Osteocyte (in vitro differentiated cells): ENCODE measurements at regions not wholly inside any gene's neighbourhood (a gene's known extent, or its start where the extent isn't known, plus 50 kb on each side); places are given as distances from the start of the nearest gene placed in this dataset.

Experiments used
- DNase-seq: peaks from one replicate; pipeline ENCODE4 v3.0.0; 2021; ENCODE audit warnings: mixed read lengths; ENCODE audit not compliant: unreplicated experiment; ENCODE audit errors: extremely low spot score
- H3K27ac Mint-ChIP-seq: one replicate; pipeline ENCODE4 v1.8.0; 2021; ENCODE audit warnings: mild to moderate bottlenecking, mixed read lengths; ENCODE audit not compliant: unreplicated experiment
- H3K27me3 Mint-ChIP-seq: one replicate; pipeline ENCODE4 v1.8.0; 2021; ENCODE audit warnings: mixed read lengths; ENCODE audit not compliant: unreplicated experiment
- H3K36me3 Mint-ChIP-seq: one replicate; pipeline ENCODE4 v1.8.0; 2021; ENCODE audit warnings: mixed read lengths; ENCODE audit not compliant: unreplicated experiment
- H3K4me1 Mint-ChIP-seq: one replicate; pipeline ENCODE4 v1.8.0; 2021; ENCODE audit warnings: mixed read lengths; ENCODE audit not compliant: unreplicated experiment
- H3K4me3 Mint-ChIP-seq: one replicate; pipeline ENCODE4 v1.8.0; 2021; ENCODE audit warnings: mild to moderate bottlenecking, moderate library complexity, mixed read lengths; ENCODE audit not compliant: unreplicated experiment
- H3K9me3 Mint-ChIP-seq: one replicate; pipeline ENCODE4 v1.8.0; 2021; ENCODE audit warnings: mixed read lengths; ENCODE audit not compliant: unreplicated experiment
- TF ChIP-seq, protein P1 (sequence below): fragments of 200-600 bp; sonication (generic); IDR thresholded peaks from 2 replicates; pipeline ENCODE4 v1.5.0; 2021; ENCODE audit warnings: antibody characterized with exemption, mild to moderate bottlenecking, moderate library complexity

DNA sequence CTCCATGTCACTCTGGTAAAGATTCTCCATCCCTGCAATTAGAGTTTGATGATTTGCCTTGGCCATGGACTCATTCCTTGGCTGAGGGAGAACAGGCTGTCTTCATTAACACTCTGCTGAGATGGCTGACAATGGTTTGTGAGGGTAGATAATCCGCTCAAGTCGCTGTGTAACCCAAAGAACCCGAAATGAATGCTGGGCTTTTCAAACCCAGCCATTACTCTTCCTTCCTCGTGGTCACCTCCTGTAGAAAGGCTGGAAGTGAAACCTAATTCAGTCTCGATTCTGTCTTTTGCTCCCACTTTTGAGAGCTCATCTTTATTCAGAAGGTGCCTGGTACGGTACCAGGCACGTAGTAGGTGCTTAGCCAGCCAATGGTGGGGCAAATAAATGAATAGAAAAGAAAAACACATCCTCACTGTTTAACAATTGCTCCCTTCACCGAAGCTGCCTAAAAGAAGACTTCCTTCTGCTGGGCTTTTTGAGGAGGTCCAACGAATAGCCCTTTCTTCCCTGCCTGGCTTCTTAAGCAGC is 190.2 kb downstream of the BCAS1 start:
- H3K9me3 Mint-ChIP-seq = no peaks in the 10 kb centered on the region
- H3K27ac Mint-ChIP-seq = no peak overlapping the region
- H3K27me3 Mint-ChIP-seq = no peaks in the 10 kb centered on the region
- no peaks in the 10 kb centered on the region for H3K36me3 Mint-ChIP-seq
- DNase-seq = no peak
- TF ChIP-seq, protein P1, sequence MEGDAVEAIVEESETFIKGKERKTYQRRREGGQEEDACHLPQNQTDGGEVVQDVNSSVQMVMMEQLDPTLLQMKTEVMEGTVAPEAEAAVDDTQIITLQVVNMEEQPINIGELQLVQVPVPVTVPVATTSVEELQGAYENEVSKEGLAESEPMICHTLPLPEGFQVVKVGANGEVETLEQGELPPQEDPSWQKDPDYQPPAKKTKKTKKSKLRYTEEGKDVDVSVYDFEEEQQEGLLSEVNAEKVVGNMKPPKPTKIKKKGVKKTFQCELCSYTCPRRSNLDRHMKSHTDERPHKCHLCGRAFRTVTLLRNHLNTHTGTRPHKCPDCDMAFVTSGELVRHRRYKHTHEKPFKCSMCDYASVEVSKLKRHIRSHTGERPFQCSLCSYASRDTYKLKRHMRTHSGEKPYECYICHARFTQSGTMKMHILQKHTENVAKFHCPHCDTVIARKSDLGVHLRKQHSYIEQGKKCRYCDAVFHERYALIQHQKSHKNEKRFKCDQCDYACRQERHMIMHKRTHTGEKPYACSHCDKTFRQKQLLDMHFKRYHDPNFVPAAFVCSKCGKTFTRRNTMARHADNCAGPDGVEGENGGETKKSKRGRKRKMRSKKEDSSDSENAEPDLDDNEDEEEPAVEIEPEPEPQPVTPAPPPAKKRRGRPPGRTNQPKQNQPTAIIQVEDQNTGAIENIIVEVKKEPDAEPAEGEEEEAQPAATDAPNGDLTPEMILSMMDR = no peak
- peaks cover 14% of the 10 kb centered on the region for H3K4me1 Mint-ChIP-seq
- H3K4me3 Mint-ChIP-seq = no peak overlapping the region

DNA sequence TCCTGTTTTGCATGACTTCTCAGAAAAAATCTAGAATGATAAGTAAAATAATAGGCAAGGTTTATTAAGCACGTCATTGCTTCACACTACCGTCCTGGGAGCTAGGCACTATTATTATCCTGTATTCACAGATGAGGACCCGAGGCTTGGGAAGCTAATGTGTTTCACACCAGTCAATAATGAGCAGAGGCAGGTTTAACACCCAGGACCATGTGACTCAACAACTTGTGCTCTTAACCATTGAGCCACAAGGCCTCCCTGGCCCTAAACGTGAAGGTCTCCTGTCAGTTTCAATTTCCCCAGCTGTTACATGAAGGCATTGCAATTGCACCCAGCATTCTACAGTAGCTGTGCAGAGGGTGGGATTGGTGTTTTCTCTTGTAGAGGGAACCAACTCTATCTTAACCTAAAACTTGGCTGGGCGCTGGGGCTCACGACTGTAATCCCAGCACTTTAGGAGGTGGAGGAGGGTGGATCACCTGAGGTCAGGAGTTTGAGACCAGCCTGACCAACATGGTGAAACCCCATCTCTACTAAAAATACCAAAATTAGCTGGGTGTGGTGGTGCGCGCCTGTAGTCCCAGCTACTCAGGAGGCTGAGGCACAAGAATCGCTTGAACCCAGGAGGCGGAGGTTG is 191.2 kb downstream of the BCAS1 start:
- H3K27ac Mint-ChIP-seq = no peak overlapping the region
- H3K9me3 Mint-ChIP-seq = no peaks in the 10 kb centered on the region
- H3K36me3 Mint-ChIP-seq = no peaks in the 10 kb centered on the region
- H3K27me3 Mint-ChIP-seq = no peaks in the 10 kb centered on the region
- TF ChIP-seq, protein P1 = no peak
- H3K4me1 Mint-ChIP-seq = peaks cover 14% of the 10 kb centered on the region
- no peak for DNase-seq
- H3K4me3 Mint-ChIP-seq = no peak overlapping the region

DNA sequence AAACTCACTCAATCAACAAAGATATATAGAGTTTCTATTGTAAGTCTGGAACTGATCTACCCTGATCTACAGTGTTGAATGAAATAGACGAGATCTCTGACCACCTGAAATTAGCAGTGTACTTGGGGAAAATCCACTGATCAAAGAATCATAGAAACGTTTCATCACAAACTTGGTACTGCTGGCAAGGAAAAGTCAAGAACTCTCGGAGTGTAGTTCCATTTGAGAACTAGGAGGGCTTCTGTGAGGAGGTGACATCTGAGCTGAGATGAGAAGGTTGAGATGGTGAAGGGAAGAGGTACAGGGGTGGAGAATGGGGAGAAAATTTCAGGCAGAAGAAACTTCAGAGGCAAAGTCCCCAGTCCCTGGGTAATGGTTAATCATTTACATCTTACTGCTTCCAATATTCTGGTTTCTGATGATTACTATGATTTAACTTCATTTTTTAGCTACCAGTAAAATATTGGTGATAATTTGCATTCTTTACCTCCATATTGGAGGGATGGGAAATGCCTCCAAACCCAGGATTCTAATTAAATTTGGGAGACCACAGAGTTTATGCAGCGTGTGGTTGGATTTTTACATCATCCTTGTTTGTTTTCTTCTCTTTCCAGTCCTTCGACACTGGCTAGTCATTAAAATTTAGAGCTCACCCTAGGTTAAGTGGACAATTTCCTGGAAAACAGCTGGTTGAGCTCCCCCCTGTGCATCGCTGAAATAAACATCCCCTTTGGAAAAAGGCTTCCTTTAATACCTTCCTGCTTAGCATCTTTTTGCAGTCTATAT is 191.9 kb downstream of the BCAS1 start:
- Mint-ChIP-seq H3K27me3 (no peaks in the 10 kb centered on the region), H3K36me3 (no peaks in the 10 kb centered on the region), H3K4me1 (peaks cover 11% of the 10 kb centered on the region), H3K4me3 (no peak overlapping the region), H3K9me3 (no peaks in the 10 kb centered on the region), H3K27ac (no peak overlapping the region)
- DNase-seq = no peak
- TF ChIP-seq, protein P1 = no peak

DNA sequence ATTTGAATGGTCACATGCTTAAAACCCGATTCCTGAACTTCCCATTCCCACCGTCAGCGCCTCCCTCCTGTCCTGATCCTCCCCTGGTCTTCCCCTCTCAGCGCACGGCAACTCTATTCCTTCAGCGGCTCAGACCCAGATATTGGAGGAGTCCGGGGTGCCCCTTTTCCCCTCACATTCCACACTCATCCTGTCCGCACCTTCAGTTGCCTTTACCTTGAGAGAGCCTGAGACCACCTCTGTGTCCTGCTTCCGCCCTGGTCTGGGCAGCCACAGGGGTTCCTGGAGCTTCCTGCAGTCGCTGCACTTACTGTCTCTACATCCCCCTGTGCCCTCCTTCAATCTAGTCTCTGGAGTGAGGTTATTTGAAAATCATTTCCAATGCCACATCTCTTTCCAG is 193.4 kb downstream of the BCAS1 start:
- TF ChIP-seq, protein P1 = no peak
- Mint-ChIP-seq H3K36me3 (no peaks in the 10 kb centered on the region), H3K27ac (no peak overlapping the region)

DNA sequence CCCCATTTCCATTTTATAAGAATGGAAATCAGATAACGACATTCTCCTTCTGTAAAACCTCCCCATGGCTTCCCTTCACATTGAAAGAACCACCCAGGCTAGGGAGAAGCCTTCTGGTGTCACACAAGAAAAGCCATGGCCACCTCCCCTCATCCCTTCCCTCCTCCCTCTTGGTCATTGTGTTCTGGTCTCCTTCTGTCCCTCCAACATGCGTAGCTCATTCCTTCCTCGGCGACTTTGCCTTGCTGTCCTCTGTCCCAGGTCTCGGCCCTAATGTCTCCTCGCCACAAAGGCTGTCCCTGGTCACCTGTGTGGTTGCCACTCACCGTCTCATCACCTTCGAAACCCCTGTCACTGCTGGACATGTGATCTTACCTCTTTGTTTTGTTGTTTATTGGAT is 193.9 kb downstream of the BCAS1 start:
- H3K27me3 Mint-ChIP-seq = no peaks in the 10 kb centered on the region
- no peak for DNase-seq
- no peak overlapping the region for H3K27ac Mint-ChIP-seq
- peaks cover 23% of the 10 kb centered on the region for H3K4me1 Mint-ChIP-seq
- H3K36me3 Mint-ChIP-seq = no peaks in the 10 kb centered on the region
- H3K4me3 Mint-ChIP-seq = no peak overlapping the region
- TF ChIP-seq, protein P1 = no peak
- no peaks in the 10 kb centered on the region for H3K9me3 Mint-ChIP-seq

More for the DNA sequence above, 193.4 kb downstream of the BCAS1 start:
- Mint-ChIP-seq H3K27me3 (no peaks in the 10 kb centered on the region), H3K4me3 (no peak overlapping the region), H3K4me1 (peaks cover 19% of the 10 kb centered on the region), H3K9me3 (no peaks in the 10 kb centered on the region)
- DNase-seq = no peak
